Brain microvascular endothelial cell (primary cell): ENCODE measurements at regions not wholly inside any gene's neighbourhood (a gene's known extent, or its start where the extent isn't known, plus 50 kb on each side); places are given as distances from the start of the nearest gene placed in this dataset.

Experiments
- DNase-seq: peaks from one replicate; pipeline ENCODE4 v3.0.0-alpha.2; 2020
- H3K27ac ChIP-seq: fragments of 250-450 bp; sonication (Bioruptor Pico); 2 replicates; pipeline ENCODE4 v1.5.1; 2020; ENCODE audit warnings: mild to moderate bottlenecking, moderate library complexity
- H3K27me3 ChIP-seq: fragments of 250-450 bp; sonication (Bioruptor Pico); replicated peaks from 2 replicates; pipeline ENCODE4 v1.5.1; 2020; ENCODE audit warnings: mild to moderate bottlenecking
- H3K36me3 ChIP-seq: fragments of 250-450 bp; sonication (Bioruptor Pico); replicated peaks from 2 replicates; pipeline ENCODE4 v1.5.1; 2020; ENCODE audit warnings: mild to moderate bottlenecking
- H3K4me3 ChIP-seq: 2 replicates; pipeline ENCODE4 v1.5.1; 2011; ENCODE audit warnings: low read depth, mild to moderate bottlenecking, control low read depth, low read length, moderate library complexity
- in situ Hi-C: cut with HindIII; loops from 2 replicates; pipeline ENCODE4 v1.10.0; 2017; ENCODE audit warnings: low sequenced_read_pairs, low pct_ligation_motif_present
- TF ChIP-seq, protein P1 (sequence below): IDR thresholded peaks from 2 replicates; pipeline ENCODE4 v1.5.1; 2011; ENCODE audit warnings: low read depth, mild to moderate bottlenecking, moderate library complexity, low read length, control low read depth, inconsistent platforms; ENCODE audit errors: missing control alignments

DNA sequence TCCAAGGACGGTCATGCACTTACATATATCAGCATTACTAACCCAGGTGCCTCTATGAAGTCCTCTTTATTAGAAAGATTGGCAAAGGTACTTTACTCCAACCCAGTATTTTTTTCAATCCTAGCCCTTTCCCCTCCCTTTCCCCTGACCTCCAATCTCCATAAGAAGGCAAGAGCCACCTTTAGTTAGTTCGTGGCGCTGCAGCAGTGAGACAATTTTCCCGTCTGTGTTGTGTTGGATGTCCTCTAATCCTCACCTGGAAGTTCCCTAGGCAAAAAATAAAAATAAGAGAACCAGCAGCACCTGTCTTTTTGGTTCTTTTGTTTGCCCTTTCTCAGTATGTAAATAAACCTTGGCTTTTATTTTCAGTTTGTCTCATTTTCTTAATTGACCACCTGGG is 439.6 kb upstream of the LRFN5 start:
- Histone ChIP-seq H3K36me3 (no peaks in the 10 kb centered on the region), H3K4me3 (no peak overlapping the region), H3K27ac (no peak overlapping the region), H3K27me3 (no peaks in the 10 kb centered on the region)
- DNase-seq, result no peak
- in situ Hi-C loops, result no loop called here
- TF ChIP-seq, protein P1, sequence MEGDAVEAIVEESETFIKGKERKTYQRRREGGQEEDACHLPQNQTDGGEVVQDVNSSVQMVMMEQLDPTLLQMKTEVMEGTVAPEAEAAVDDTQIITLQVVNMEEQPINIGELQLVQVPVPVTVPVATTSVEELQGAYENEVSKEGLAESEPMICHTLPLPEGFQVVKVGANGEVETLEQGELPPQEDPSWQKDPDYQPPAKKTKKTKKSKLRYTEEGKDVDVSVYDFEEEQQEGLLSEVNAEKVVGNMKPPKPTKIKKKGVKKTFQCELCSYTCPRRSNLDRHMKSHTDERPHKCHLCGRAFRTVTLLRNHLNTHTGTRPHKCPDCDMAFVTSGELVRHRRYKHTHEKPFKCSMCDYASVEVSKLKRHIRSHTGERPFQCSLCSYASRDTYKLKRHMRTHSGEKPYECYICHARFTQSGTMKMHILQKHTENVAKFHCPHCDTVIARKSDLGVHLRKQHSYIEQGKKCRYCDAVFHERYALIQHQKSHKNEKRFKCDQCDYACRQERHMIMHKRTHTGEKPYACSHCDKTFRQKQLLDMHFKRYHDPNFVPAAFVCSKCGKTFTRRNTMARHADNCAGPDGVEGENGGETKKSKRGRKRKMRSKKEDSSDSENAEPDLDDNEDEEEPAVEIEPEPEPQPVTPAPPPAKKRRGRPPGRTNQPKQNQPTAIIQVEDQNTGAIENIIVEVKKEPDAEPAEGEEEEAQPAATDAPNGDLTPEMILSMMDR, result no peak

DNA sequence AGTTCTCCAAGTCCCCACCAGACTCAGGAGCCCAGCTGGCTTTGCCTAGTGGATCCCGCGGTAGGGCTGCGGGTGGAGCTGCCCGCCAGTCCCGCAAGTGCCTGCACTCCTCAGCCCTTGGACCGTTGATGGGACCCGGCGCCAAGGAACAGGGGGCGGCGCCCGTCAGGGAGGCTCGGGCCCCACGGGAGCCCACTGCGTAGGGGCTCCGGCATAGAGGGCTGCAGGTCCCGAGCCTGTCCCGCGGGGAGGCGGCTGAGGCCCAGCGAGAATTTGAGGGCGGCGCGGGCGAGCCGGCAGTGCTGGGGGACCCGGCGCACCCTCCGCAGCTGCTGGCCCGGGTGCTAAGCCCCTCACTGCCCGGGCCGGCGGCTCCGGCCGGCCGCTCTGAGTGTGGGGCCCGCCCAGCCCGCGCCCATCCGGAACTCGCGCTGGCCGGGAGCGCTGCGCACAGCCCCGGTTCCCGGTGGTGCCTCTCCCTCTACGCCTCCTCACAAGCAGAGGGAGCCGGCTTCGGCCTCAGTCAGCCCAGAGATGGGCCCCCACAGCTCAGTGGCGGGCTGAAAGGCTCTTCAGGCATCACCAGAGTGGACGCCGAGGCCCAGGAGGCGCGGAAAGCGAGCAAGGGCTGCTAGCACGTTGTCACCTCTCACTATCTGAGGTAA is 452.4 kb upstream of the LRFN5 start:
- H3K36me3 ChIP-seq, result no peaks in the 10 kb centered on the region
- in situ Hi-C loops, result no loop called here
- no peak for DNase-seq
- H3K27ac ChIP-seq, result no peak overlapping the region
- TF ChIP-seq, protein P1, result no peak
- no peak overlapping the region for H3K4me3 ChIP-seq
- H3K27me3 ChIP-seq, result no peaks in the 10 kb centered on the region

DNA sequence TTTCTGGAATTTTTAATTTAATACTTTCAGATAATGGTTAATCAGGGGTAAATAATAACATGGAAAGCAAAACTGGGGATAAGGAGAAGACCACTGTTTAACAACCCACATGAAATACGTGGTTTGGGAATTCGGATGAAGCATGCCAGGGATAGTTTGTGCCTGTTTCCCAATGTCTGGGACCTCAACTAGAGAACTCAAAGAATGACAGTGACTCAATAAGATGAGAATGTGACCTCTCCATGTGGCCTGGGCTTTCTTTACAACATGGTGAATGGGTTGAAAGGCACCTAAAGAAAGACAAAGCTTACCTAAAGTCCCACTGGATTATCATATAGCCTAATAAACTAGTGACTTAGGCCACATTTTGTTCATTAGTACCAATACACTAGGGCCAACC is 460.3 kb upstream of the LRFN5 start:
- in situ Hi-C loops, result no loop called here
- TF ChIP-seq, protein P1, result no peak
- Histone ChIP-seq H3K36me3 (no peaks in the 10 kb centered on the region), H3K27me3 (no peaks in the 10 kb centered on the region), H3K27ac (no peak overlapping the region), H3K4me3 (no peak overlapping the region)
- DNase-seq, result no peak

DNA sequence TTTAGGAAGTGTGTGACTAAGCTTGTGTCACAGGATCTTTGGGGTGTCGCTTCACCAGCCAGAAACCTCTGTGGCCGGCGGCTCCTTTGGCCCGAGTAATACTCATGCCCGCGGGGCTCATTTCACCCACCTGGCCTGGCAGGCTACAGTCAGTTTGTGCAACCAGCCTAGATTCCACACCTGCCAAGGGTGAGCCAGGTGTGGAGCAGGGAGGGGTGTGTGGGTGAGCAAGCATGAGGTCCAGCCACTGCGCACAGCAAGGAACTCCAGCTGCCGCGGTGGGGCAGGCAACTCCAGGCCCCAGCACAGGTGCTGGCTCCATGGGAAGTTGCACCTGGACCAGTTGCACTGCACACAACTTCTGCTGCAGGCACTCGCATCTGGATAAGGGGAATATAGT is 462.3 kb upstream of the LRFN5 start:
- Histone ChIP-seq H3K27ac (no peak overlapping the region), H3K27me3 (no peaks in the 10 kb centered on the region), H3K4me3 (no peak overlapping the region), H3K36me3 (no peaks in the 10 kb centered on the region)
- in situ Hi-C loops, result no loop called here
- no peak for DNase-seq
- TF ChIP-seq, protein P1, result no peak

DNA sequence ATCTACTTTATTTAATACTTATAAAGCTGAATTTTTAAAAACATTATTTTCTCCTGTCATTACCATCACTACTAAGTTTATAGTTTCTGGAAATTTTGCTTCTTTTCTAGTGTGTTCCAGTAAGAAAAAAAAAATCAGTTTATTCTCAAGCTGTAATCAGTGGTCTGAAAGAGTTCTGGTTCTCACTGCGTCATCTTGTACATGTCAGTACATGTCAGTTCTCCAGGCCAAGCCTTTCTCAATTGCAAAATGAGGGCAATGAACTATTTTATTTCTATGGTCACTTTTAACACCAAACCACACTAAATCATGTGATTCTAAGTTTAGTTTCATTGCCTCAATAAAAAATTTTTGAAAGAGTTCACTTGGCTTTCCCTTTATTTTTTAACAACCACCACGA is 468.9 kb upstream of the LRFN5 start:
- Histone ChIP-seq H3K27me3 (no peaks in the 10 kb centered on the region), H3K36me3 (no peaks in the 10 kb centered on the region), H3K4me3 (no peak overlapping the region), H3K27ac (no peak overlapping the region)
- TF ChIP-seq, protein P1, result no peak
- DNase-seq, result no peak
- in situ Hi-C loops, result no loop called here

DNA sequence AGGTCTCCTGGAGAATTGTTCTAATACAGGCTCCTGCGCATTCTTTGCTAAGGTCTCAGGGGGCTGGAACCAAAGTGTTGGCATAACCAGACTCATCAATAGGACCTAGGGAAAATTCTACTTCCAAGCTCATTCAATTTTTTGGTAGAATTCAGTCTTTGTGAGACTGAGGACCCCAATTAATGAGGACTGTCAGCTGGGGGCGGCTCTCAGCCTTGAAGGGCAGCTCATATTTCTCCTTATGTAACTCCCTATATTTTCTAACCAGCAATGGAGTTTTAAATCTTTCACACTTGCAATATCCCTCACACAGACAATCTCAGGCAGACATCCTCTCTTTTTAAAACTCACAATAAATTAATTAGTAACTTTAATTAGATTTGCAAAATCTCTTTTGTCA is 476.4 kb upstream of the LRFN5 start:
- DNase-seq, result no peak
- TF ChIP-seq, protein P1, result no peak
- Histone ChIP-seq H3K27ac (no peak overlapping the region), H3K4me3 (no peak overlapping the region), H3K36me3 (no peaks in the 10 kb centered on the region), H3K27me3 (no peaks in the 10 kb centered on the region)
- in situ Hi-C loops, result no loop called here
